K562 (cell line): ENCODE measurements at regions not wholly inside any gene's neighbourhood (a gene's known extent, or its start where the extent isn't known, plus 50 kb on each side); places are given as distances from the start of the nearest gene placed in this dataset.

ENCODE experiments used
- DNMT1 ChIP-seq: fragments of 450-650 bp; IDR thresholded peaks from 2 replicates; pipeline ENCODE4 v1.6.1; 2016; ENCODE audit warnings: antibody characterized with exemption, mild to moderate bottlenecking
- HMGN3 ChIP-seq: IDR thresholded peaks from 2 replicates; pipeline ENCODE4 v1.6.1; 2011; ENCODE audit warnings: borderline replicate concordance, low read depth, mild to moderate bottlenecking, mixed read lengths, low read length; ENCODE audit not compliant: insufficient read length; ENCODE audit errors: extremely low read depth
- MLX ChIP-seq, 2 experiments: fragments of 450-650 bp in 1 of 2; sonication (generic) in 1 of 2; formaldehyde crosslinking; conservative IDR thresholded peaks; 2 replicates each; pipeline versions ENCODE4 v1.4.0 to v1.8.1; 2020 to 2022; ENCODE audit warnings: mild to moderate bottlenecking in 1 of 2, missing genetic modification reagents in 1 of 2
- PRMT5 ChIP-seq: sonication (generic); formaldehyde crosslinking; IDR thresholded peaks from 2 replicates; pipeline ENCODE4 v1.5.0; 2020; ENCODE audit warnings: missing genetic modification reagents
- SOX6 ChIP-seq: fragments of 450-650 bp; IDR thresholded peaks from 2 replicates; pipeline ENCODE4 v1.6.1; 2014; ENCODE audit warnings: mild to moderate bottlenecking
- SPI1 ChIP-seq: IDR thresholded peaks from 2 replicates; pipeline ENCODE4 v1.6.1; 2011; ENCODE audit warnings: low read depth, low read length, control low read depth, borderline replicate concordance
- ZBTB12 ChIP-seq: fragments of 250-450 bp; sonication (Bioruptor Pico); IDR thresholded peaks from 2 replicates; pipeline ENCODE4 v1.4.0; 2020
- ZBTB26 ChIP-seq: fragments of 450-650 bp; formaldehyde crosslinking; IDR thresholded peaks from 2 replicates; pipeline ENCODE4 v1.4.0; 2022; ENCODE audit warnings: missing genetic modification characterization
- ZC3H11A ChIP-seq: IDR thresholded peaks from 2 replicates; pipeline ENCODE4 v1.6.1; 2012; ENCODE audit warnings: low read depth, low read length, improper control_type of control experiment
- ZNF121 ChIP-seq: sonication (generic); formaldehyde crosslinking; conservative IDR thresholded peaks from 2 replicates; pipeline ENCODE4 v1.8.0; 2022; ENCODE audit warnings: missing genetic modification reagents
- ZNF217 ChIP-seq: sonication (generic); formaldehyde crosslinking; IDR thresholded peaks from 2 replicates; pipeline ENCODE4 v1.8.0; 2022; ENCODE audit warnings: mild to moderate bottlenecking, missing genetic modification reagents
- ZNF511 ChIP-seq: sonication (generic); formaldehyde crosslinking; IDR thresholded peaks from 2 replicates; pipeline ENCODE4 v1.8.0; 2022; ENCODE audit warnings: mild to moderate bottlenecking, missing genetic modification reagents
- ZNF644 ChIP-seq: fragments of 200-800 bp; sonication (Bioruptor generic); IDR thresholded peaks from 2 replicates; pipeline ENCODE4 v1.6.1; 2016; ENCODE audit warnings: low read depth, missing genetic modification characterization, missing compliant biosample characterization
- ZNF75A ChIP-seq: fragments of 450-650 bp; formaldehyde crosslinking; IDR thresholded peaks from 2 replicates; pipeline ENCODE4 v1.4.0; 2020; ENCODE audit warnings: mild to moderate bottlenecking

GRCh38 chr7:354597-355470, 64.9 kb downstream of the FOXL3 start (continued):
- TF ChIP-seq ZNF217 (CRISPR knock-in tag): no peak
- TF ChIP-seq ZBTB26: no peak
- no peak for TF ChIP-seq DNMT1
- no peak for TF ChIP-seq ZC3H11A
- no peak for TF ChIP-seq ZBTB12
- no peak for TF ChIP-seq PRMT5 (CRISPR knock-in tag)
- no peak for TF ChIP-seq SOX6
- no peak for TF ChIP-seq MLX (CRISPR knock-in tag; conservative IDR thresholded peaks at IDR 0.05)
- TF ChIP-seq ZNF75A: no peak
- TF ChIP-seq SPI1: no peak
- TF ChIP-seq HMGN3: no peak
- TF ChIP-seq ZNF511 (CRISPR knock-in tag): no peak
- TF ChIP-seq ZNF121 (CRISPR knock-in tag): no peak
- TF ChIP-seq ZNF644: no peak
